ENCODE measurements at regions not wholly inside any gene's neighbourhood (a gene's known extent, or its start where the extent isn't known, plus 50 kb on each side); places are given as distances from the start of the nearest gene placed in this dataset.

GRCh38 chr12:43283206-43283605 is 268.8 kb downstream of the ADAMTS20 start:
- Mint-ChIP-seq H3K36me3 (no peaks in the 10 kb centered on the region), H3K4me3 (no peak overlapping the region), H3K9me3 (peaks cover 0 to 2% (median 0%) of the 10 kb centered on the region in 7 donors), H3K27ac (no peak overlapping the region), H3K27me3 (ENCODE audit: low read depth in 3 of 3) (peaks cover 0 to 3% (median 0%) of the 10 kb centered on the region in 3 donors), H3K4me1 (no peaks in the 10 kb centered on the region)
- H2AFZ ChIP-seq (ENCODE audit: insufficient read depth, low read depth, low read length, poor library complexity, severe bottlenecking) = no peak overlapping the region
- H3K4me2 ChIP-seq (replicated peaks; ENCODE audit: extremely low read depth, low read length, poor library complexity, severe bottlenecking) = no peak overlapping the region
- H3K9me3 ChIP-seq (replicated peaks in 1 of 2; ENCODE audit: control insufficient read depth in 1 of 2, insufficient read depth in 1 of 2, low read length in 2 of 2) = no peaks in the 10 kb centered on the region
- H4K20me1 ChIP-seq (ENCODE audit: insufficient read depth, low read length) = no peaks in the 10 kb centered on the region
- H3K9ac ChIP-seq (ENCODE audit: insufficient read depth, low read length, poor library complexity, severe bottlenecking) = no peak overlapping the region
- H3K4me1 ChIP-seq (ENCODE audit: control insufficient read depth in 1 of 2, insufficient read depth in 2 of 2, low read length in 2 of 2) = no peaks in the 10 kb centered on the region
- no peak for DNase-seq
- TF ChIP-seq, protein P1, sequence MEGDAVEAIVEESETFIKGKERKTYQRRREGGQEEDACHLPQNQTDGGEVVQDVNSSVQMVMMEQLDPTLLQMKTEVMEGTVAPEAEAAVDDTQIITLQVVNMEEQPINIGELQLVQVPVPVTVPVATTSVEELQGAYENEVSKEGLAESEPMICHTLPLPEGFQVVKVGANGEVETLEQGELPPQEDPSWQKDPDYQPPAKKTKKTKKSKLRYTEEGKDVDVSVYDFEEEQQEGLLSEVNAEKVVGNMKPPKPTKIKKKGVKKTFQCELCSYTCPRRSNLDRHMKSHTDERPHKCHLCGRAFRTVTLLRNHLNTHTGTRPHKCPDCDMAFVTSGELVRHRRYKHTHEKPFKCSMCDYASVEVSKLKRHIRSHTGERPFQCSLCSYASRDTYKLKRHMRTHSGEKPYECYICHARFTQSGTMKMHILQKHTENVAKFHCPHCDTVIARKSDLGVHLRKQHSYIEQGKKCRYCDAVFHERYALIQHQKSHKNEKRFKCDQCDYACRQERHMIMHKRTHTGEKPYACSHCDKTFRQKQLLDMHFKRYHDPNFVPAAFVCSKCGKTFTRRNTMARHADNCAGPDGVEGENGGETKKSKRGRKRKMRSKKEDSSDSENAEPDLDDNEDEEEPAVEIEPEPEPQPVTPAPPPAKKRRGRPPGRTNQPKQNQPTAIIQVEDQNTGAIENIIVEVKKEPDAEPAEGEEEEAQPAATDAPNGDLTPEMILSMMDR (IDR thresholded peaks at IDR 0.05) = no peak
- no peaks in the 10 kb centered on the region for H3K27me3 ChIP-seq (ENCODE audit: control insufficient read depth in 2 of 2, insufficient read depth in 2 of 2, low read length in 2 of 2)
- H3K36me3 ChIP-seq (replicated peaks in 1 of 2; ENCODE audit: control insufficient read depth in 1 of 2, insufficient read depth in 2 of 2, low read length in 2 of 2) = no peaks in the 10 kb centered on the region
- no peak overlapping the region for H3K4me3 ChIP-seq (replicated peaks in 1 of 3; ENCODE audit: low read depth in 2 of 3, low read length in 3 of 3)
- H3K27ac ChIP-seq (ENCODE audit: low read depth in 1 of 2, low read length in 2 of 2) = no peak overlapping the region
- intact Hi-C loops (cut with micrococcal nuclease) = no loop called here
- H3K79me2 ChIP-seq (ENCODE audit: insufficient read depth, low read length) = no peaks in the 10 kb centered on the region

DNA sequence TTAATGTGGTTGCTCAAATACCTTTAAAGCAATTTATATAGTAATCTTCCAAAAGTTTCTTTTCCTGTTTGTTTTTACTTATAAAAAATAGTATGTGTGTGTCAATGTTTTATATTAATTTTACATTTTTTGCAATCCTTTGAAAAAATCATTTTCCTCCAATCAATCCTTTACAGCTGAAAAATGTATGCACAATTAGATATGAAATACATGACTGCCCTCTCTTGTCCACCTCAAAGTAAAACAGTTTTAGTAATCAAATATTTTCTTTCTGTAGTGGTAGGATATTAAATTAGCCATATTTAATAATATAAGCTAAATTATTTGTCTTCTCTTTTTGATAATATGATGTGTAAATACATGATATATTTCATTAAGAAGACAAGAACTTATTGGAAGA is 269.9 kb downstream of the ADAMTS20 start:
- TF ChIP-seq, protein P1 (IDR thresholded peaks at IDR 0.05) = no peak
- no peak for DNase-seq
- Histone ChIP-seq H3K4me1 (ENCODE audit: control insufficient read depth in 1 of 2, insufficient read depth in 2 of 2, low read length in 2 of 2) (no peaks in the 10 kb centered on the region), H3K4me2 (replicated peaks; ENCODE audit: extremely low read depth, low read length, poor library complexity, severe bottlenecking) (no peak overlapping the region), H3K4me3 (replicated peaks in 1 of 3; ENCODE audit: low read depth in 2 of 3, low read length in 3 of 3) (no peak overlapping the region), H2AFZ (ENCODE audit: insufficient read depth, low read depth, low read length, poor library complexity, severe bottlenecking) (no peak overlapping the region), H3K79me2 (ENCODE audit: insufficient read depth, low read length) (no peaks in the 10 kb centered on the region), H3K27ac (ENCODE audit: low read depth in 1 of 2, low read length in 2 of 2) (no peak overlapping the region), H3K27me3 (ENCODE audit: control insufficient read depth in 2 of 2, insufficient read depth in 2 of 2, low read length in 2 of 2) (no peaks in the 10 kb centered on the region), H4K20me1 (ENCODE audit: insufficient read depth, low read length) (no peaks in the 10 kb centered on the region), H3K9me3 (replicated peaks in 1 of 2; ENCODE audit: control insufficient read depth in 1 of 2, insufficient read depth in 1 of 2, low read length in 2 of 2) (no peaks in the 10 kb centered on the region), H3K36me3 (replicated peaks in 1 of 2; ENCODE audit: control insufficient read depth in 1 of 2, insufficient read depth in 2 of 2, low read length in 2 of 2) (no peaks in the 10 kb centered on the region), H3K9ac (ENCODE audit: insufficient read depth, low read length, poor library complexity, severe bottlenecking) (no peak overlapping the region)
- Mint-ChIP-seq H3K27me3 (ENCODE audit: low read depth in 3 of 3) (peaks cover 0 to 3% (median 0%) of the 10 kb centered on the region in 3 donors), H3K4me3 (no peak overlapping the region), H3K27ac (no peak overlapping the region), H3K36me3 (no peaks in the 10 kb centered on the region), H3K9me3 (peaks cover 0 to 2% (median 0%) of the 10 kb centered on the region in 7 donors), H3K4me1 (no peaks in the 10 kb centered on the region)
- intact Hi-C loops (cut with micrococcal nuclease) = no loop called here
